ENCODE measurements at regions not wholly inside any gene's neighbourhood (a gene's known extent, or its start where the extent isn't known, plus 50 kb on each side); places are given as distances from the start of the nearest gene placed in this dataset.

- H2AFZ ChIP-seq (ENCODE audit: low read length) = no peak overlapping the region
- H3K27ac ChIP-seq (ENCODE audit: low read length) = no peak overlapping the region
- no peaks in the 10 kb centered on the region for H3K9me2 ChIP-seq (replicated peaks; ENCODE audit: insufficient read depth, low read length)
- H3K36me3 ChIP-seq (ENCODE audit: insufficient read depth, low read length) = no peaks in the 10 kb centered on the region
- DNase-seq = no peak
- H3K9ac ChIP-seq (ENCODE audit: low read length) = no peak overlapping the region
- H3K4me2 ChIP-seq (ENCODE audit: low read depth, low read length, poor library complexity, severe bottlenecking) = no peak overlapping the region
- no peak overlapping the region for H3K4me3 ChIP-seq (ENCODE audit: low read length)
- H4K20me1 ChIP-seq (ENCODE audit: insufficient read depth, low read depth, low read length) = no peaks in the 10 kb centered on the region
- H3K79me2 ChIP-seq (ENCODE audit: low read length) = no peaks in the 10 kb centered on the region
- H3K27me3 ChIP-seq (ENCODE audit: low read length) = no peaks in the 10 kb centered on the region
- no peaks in the 10 kb centered on the region for H3K9me3 ChIP-seq (ENCODE audit: low read length)
- H3K4me1 ChIP-seq (ENCODE audit: low read length) = no peaks in the 10 kb centered on the region
Observed at GRCh38 chr2:226625946-226626345, 173.7 kb downstream of the IRS1 start.

GRCh38 chr2:226623587-226624368 is 175.8 kb downstream of the IRS1 start:
- Histone ChIP-seq H3K36me3 (ENCODE audit: insufficient read depth, low read length) (no peaks in the 10 kb centered on the region), H3K27ac (ENCODE audit: low read length) (no peak overlapping the region), H3K4me1 (ENCODE audit: low read length) (no peaks in the 10 kb centered on the region), H3K4me2 (ENCODE audit: low read depth, low read length, poor library complexity, severe bottlenecking) (no peak overlapping the region), H3K4me3 (ENCODE audit: low read length) (no peak overlapping the region), H3K9ac (ENCODE audit: low read length) (no peak overlapping the region), H3K9me3 (ENCODE audit: low read length) (no peaks in the 10 kb centered on the region), H3K9me2 (replicated peaks; ENCODE audit: insufficient read depth, low read length) (no peaks in the 10 kb centered on the region), H3K27me3 (ENCODE audit: low read length) (no peaks in the 10 kb centered on the region), H4K20me1 (ENCODE audit: insufficient read depth, low read depth, low read length) (no peaks in the 10 kb centered on the region), H3K79me2 (ENCODE audit: low read length) (no peaks in the 10 kb centered on the region), H2AFZ (ENCODE audit: low read length) (no peak overlapping the region)
- no peak for DNase-seq

DNA sequence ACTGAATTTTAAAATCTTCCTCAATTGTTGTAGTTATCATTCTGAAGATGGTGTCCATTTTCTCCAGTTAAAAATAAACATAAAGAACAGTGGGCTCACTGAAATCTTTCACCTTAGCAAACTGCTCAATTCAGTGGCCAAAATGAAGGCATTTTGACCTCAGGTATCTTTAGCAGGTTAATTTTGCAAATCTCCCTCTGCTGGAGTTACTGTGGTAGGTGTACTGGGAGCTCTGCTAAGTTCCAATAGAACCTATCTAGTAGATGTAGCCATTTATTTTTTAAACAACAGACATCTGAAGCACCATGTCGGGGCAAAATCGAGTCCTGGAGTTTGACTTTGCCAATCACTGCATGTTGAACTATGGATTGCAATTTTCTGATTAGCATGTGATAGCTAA is 177.1 kb downstream of the IRS1 start:
- Histone ChIP-seq H3K9me3 (ENCODE audit: low read length) (no peaks in the 10 kb centered on the region), H3K4me1 (ENCODE audit: low read length) (no peaks in the 10 kb centered on the region), H4K20me1 (ENCODE audit: insufficient read depth, low read depth, low read length) (no peaks in the 10 kb centered on the region), H3K4me2 (ENCODE audit: low read depth, low read length, poor library complexity, severe bottlenecking) (no peak overlapping the region), H3K79me2 (ENCODE audit: low read length) (no peaks in the 10 kb centered on the region), H3K9ac (ENCODE audit: low read length) (no peak overlapping the region), H3K4me3 (ENCODE audit: low read length) (no peak overlapping the region), H3K9me2 (replicated peaks; ENCODE audit: insufficient read depth, low read length) (no peaks in the 10 kb centered on the region), H3K27ac (ENCODE audit: low read length) (no peak overlapping the region), H3K36me3 (ENCODE audit: insufficient read depth, low read length) (no peaks in the 10 kb centered on the region), H2AFZ (ENCODE audit: low read length) (no peak overlapping the region), H3K27me3 (ENCODE audit: low read length) (no peaks in the 10 kb centered on the region)
- DNase-seq = no peak

DNA sequence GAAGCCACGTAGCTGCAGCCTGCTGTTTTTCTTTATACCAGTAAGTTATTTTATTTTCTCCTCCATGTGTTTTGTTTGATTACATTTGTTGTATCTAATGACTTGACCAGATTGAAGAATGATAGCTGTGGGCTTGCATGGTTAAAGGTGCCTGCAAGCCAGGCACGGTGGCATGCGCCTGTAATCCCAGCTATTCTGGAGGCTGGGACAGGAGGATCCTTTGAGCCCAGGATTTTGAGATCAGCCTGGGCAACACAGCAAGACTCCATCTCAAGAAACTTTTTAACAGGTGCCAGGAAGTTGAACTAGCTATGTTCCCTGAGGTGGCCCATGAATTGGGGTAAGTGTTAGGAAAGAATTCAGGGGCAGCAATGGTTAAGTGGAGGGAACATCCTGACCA is 179.4 kb downstream of the IRS1 start:
- no peak overlapping the region for H3K4me2 ChIP-seq (ENCODE audit: low read depth, low read length, poor library complexity, severe bottlenecking)
- no peaks in the 10 kb centered on the region for H3K9me2 ChIP-seq (replicated peaks; ENCODE audit: insufficient read depth, low read length)
- no peaks in the 10 kb centered on the region for H3K9me3 ChIP-seq (ENCODE audit: low read length)
- H3K9ac ChIP-seq (ENCODE audit: low read length) = no peak overlapping the region
- H4K20me1 ChIP-seq (ENCODE audit: insufficient read depth, low read depth, low read length) = no peaks in the 10 kb centered on the region
- no peaks in the 10 kb centered on the region for H3K36me3 ChIP-seq (ENCODE audit: insufficient read depth, low read length)
- no peak overlapping the region for H3K27ac ChIP-seq (ENCODE audit: low read length)
- no peak for DNase-seq
- no peaks in the 10 kb centered on the region for H3K27me3 ChIP-seq (ENCODE audit: low read length)
- H2AFZ ChIP-seq (ENCODE audit: low read length) = no peak overlapping the region
- H3K4me3 ChIP-seq (ENCODE audit: low read length) = no peak overlapping the region
- H3K4me1 ChIP-seq (ENCODE audit: low read length) = no peaks in the 10 kb centered on the region
- H3K79me2 ChIP-seq (ENCODE audit: low read length) = no peaks in the 10 kb centered on the region

GRCh38 chr2:226619707-226620106 is 179.9 kb downstream of the IRS1 start:
- Histone ChIP-seq H3K79me2 (ENCODE audit: low read length) (no peaks in the 10 kb centered on the region), H3K27ac (ENCODE audit: low read length) (no peak overlapping the region), H4K20me1 (ENCODE audit: insufficient read depth, low read depth, low read length) (no peaks in the 10 kb centered on the region), H2AFZ (ENCODE audit: low read length) (no peak overlapping the region), H3K4me1 (ENCODE audit: low read length) (no peaks in the 10 kb centered on the region), H3K9me2 (replicated peaks; ENCODE audit: insufficient read depth, low read length) (no peaks in the 10 kb centered on the region), H3K27me3 (ENCODE audit: low read length) (no peaks in the 10 kb centered on the region), H3K9me3 (ENCODE audit: low read length) (no peaks in the 10 kb centered on the region), H3K4me3 (ENCODE audit: low read length) (no peak overlapping the region), H3K9ac (ENCODE audit: low read length) (no peak overlapping the region), H3K4me2 (ENCODE audit: low read depth, low read length, poor library complexity, severe bottlenecking) (no peak overlapping the region), H3K36me3 (ENCODE audit: insufficient read depth, low read length) (no peaks in the 10 kb centered on the region)
- DNase-seq = no peak

- H3K4me2 ChIP-seq (ENCODE audit: low read depth, low read length, poor library complexity, severe bottlenecking) = no peak overlapping the region
Observed at GRCh38 chr2:226618875-226619605, 180.6 kb downstream of the IRS1 start.

DNA sequence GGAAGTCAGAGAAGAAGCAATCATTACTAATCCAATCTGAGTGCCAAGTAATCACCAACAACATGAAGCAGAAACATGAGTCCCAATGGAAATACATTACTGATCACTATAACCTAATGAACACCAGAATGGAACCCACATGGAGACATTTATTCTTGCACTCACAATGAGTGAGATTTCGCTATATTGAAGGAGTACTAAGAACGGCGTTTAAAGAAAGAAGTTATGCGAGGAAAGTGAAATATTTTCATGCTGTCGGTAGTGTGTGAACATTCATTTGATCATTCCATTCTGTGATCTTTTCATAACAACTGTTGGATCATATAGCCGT is 181.1 kb downstream of the IRS1 start:
- H3K4me2 ChIP-seq (ENCODE audit: low read depth, low read length, poor library complexity, severe bottlenecking) = no peak overlapping the region
- no peaks in the 10 kb centered on the region for H3K27me3 ChIP-seq (ENCODE audit: low read length)
- no peak overlapping the region for H3K27ac ChIP-seq (ENCODE audit: low read length)
- no peaks in the 10 kb centered on the region for H4K20me1 ChIP-seq (ENCODE audit: insufficient read depth, low read depth, low read length)
- H3K9me2 ChIP-seq (replicated peaks; ENCODE audit: insufficient read depth, low read length) = no peaks in the 10 kb centered on the region
- no peaks in the 10 kb centered on the region for H3K79me2 ChIP-seq (ENCODE audit: low read length)
- no peak overlapping the region for H2AFZ ChIP-seq (ENCODE audit: low read length)
- no peak for DNase-seq
- no peaks in the 10 kb centered on the region for H3K4me1 ChIP-seq (ENCODE audit: low read length)
- H3K9me3 ChIP-seq (ENCODE audit: low read length) = no peaks in the 10 kb centered on the region
- H3K4me3 ChIP-seq (ENCODE audit: low read length) = no peak overlapping the region
- no peaks in the 10 kb centered on the region for H3K36me3 ChIP-seq (ENCODE audit: insufficient read depth, low read length)
- H3K9ac ChIP-seq (ENCODE audit: low read length) = no peak overlapping the region

More at GRCh38 chr2:226618875-226619605, 180.6 kb downstream of the IRS1 start:
- H3K9ac ChIP-seq (ENCODE audit: low read length) = no peak overlapping the region
- H3K4me3 ChIP-seq (ENCODE audit: low read length) = no peak overlapping the region
- H3K27ac ChIP-seq (ENCODE audit: low read length) = no peak overlapping the region
- no peaks in the 10 kb centered on the region for H3K9me2 ChIP-seq (replicated peaks; ENCODE audit: insufficient read depth, low read length)
- H3K9me3 ChIP-seq (ENCODE audit: low read length) = no peaks in the 10 kb centered on the region
- no peak for DNase-seq
- no peaks in the 10 kb centered on the region for H3K36me3 ChIP-seq (ENCODE audit: insufficient read depth, low read length)
- no peaks in the 10 kb centered on the region for H3K79me2 ChIP-seq (ENCODE audit: low read length)
- H3K27me3 ChIP-seq (ENCODE audit: low read length) = no peaks in the 10 kb centered on the region
- no peak overlapping the region for H2AFZ ChIP-seq (ENCODE audit: low read length)
- no peaks in the 10 kb centered on the region for H3K4me1 ChIP-seq (ENCODE audit: low read length)
- no peaks in the 10 kb centered on the region for H4K20me1 ChIP-seq (ENCODE audit: insufficient read depth, low read depth, low read length)

DNA sequence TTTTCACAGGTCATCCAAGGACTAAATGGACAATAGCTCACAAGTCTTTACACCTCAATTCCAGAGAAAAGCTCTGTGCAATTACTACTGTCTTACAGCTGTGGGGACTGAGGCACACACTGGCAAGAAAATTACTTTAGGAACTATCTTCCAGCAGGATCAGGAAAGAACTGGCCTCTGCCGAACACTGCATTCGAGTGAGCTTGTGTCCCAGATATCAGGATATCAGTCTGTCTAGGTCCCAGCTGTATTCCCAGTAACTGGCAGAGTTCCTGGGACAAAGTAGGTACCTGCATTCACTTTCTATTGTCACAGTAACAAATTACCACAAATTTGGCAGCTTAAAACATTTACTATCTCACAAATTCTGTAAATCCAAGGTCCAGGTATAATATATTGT is 183.7 kb downstream of the IRS1 start:
- H2AFZ ChIP-seq (ENCODE audit: low read length) = no peak overlapping the region
- no peaks in the 10 kb centered on the region for H3K36me3 ChIP-seq (ENCODE audit: insufficient read depth, low read length)
- no peaks in the 10 kb centered on the region for H3K9me3 ChIP-seq (ENCODE audit: low read length)
- no peak for DNase-seq
- no peaks in the 10 kb centered on the region for H3K79me2 ChIP-seq (ENCODE audit: low read length)
- no peak overlapping the region for H3K9ac ChIP-seq (ENCODE audit: low read length)
- no peak overlapping the region for H3K4me2 ChIP-seq (ENCODE audit: low read depth, low read length, poor library complexity, severe bottlenecking)
- no peaks in the 10 kb centered on the region for H3K27me3 ChIP-seq (ENCODE audit: low read length)
- no peaks in the 10 kb centered on the region for H3K4me1 ChIP-seq (ENCODE audit: low read length)
- H3K9me2 ChIP-seq (replicated peaks; ENCODE audit: insufficient read depth, low read length) = no peaks in the 10 kb centered on the region
- H3K27ac ChIP-seq (ENCODE audit: low read length) = no peak overlapping the region
- no peaks in the 10 kb centered on the region for H4K20me1 ChIP-seq (ENCODE audit: insufficient read depth, low read depth, low read length)
- H3K4me3 ChIP-seq (ENCODE audit: low read length) = no peak overlapping the region
